MCF 10A (cell line): ENCODE measurements at regions not wholly inside any gene's neighbourhood (a gene's known extent, or its start where the extent isn't known, plus 50 kb on each side); places are given as distances from the start of the nearest gene placed in this dataset.

Source experiments
- BruUV-seq: library from RNA; stranded (reverse); fragments of 400-500 nt; replicated peaks from 2 replicates; lab custom pipeline; 2021; lab: Mats Ljungman, UMichigan
- CTCF ChIA-PET: fragments of 300-600 bp; sonication (Branson Sonifier 250); formaldehyde crosslinking; extraction: SDS; loops from one replicate; lab custom pipeline; 2021; ENCODE audit warnings: antibody characterized with exemption, inconsistent platforms; lab: Yijun Ruan, JAX
- POLR2A ChIA-PET: fragments of 300-600, 350-650 bp; sonication (Branson Sonifier 250); formaldehyde crosslinking; extraction: SDS; loops from one replicate; lab custom pipeline; 2020; ENCODE audit warnings: antibody characterized with exemption, inconsistent platforms; lab: Yijun Ruan, JAX
- DNase-seq: peaks from one replicate; pipeline ENCODE4 v3.0.0-alpha.2; 2018; ENCODE audit not compliant: unreplicated experiment
- H3K27ac Mint-ChIP-seq: one replicate; pipeline ENCODE4 v1.8.0; 2022; ENCODE audit warnings: mild to moderate bottlenecking, low read depth, mixed read lengths; ENCODE audit not compliant: unreplicated experiment
- H3K27me3 Mint-ChIP-seq: one replicate; pipeline ENCODE4 v1.8.0; 2022; ENCODE audit warnings: mixed read lengths; ENCODE audit not compliant: insufficient read depth, unreplicated experiment
- H3K36me3 Mint-ChIP-seq: one replicate; pipeline ENCODE4 v1.8.0; 2022; ENCODE audit warnings: mild to moderate bottlenecking, moderate library complexity, mixed read lengths; ENCODE audit not compliant: insufficient read depth, unreplicated experiment
- H3K4me1 Mint-ChIP-seq: one replicate; pipeline ENCODE4 v1.8.0; 2022; ENCODE audit warnings: mixed read lengths; ENCODE audit not compliant: insufficient read depth, unreplicated experiment
- H3K4me3 Mint-ChIP-seq: one replicate; pipeline ENCODE4 v1.8.0; 2022; ENCODE audit warnings: mild to moderate bottlenecking, moderate library complexity, mixed read lengths; ENCODE audit not compliant: unreplicated experiment
- H3K9me3 Mint-ChIP-seq: one replicate; pipeline ENCODE4 v1.8.0; 2022; ENCODE audit warnings: mixed read lengths; ENCODE audit not compliant: unreplicated experiment
- CTCF ChIP-seq: fragments of 200-600 bp; IDR thresholded peaks from one replicate; pipeline ENCODE4 v1.8.0; 2022; ENCODE audit warnings: antibody characterized with exemption, mild to moderate bottlenecking; ENCODE audit not compliant: unreplicated experiment
- intact Hi-C: fragments of 100-400 bp; cut with micrococcal nuclease; formaldehyde crosslinking; loops from 2 replicates; pipeline ENCODE4 v1.14.1; 2022

GRCh38 chr5:87095787-87096186 is 171.9 kb upstream of the RASA1 start:
- no TSS peak for BruUV-seq
- CTCF ChIA-PET, result no interaction called here

GRCh38 chr5:87097664-87098063 is 170.0 kb upstream of the RASA1 start:
- Mint-ChIP-seq H3K27me3 (no peaks in the 10 kb centered on the region), H3K4me1 (peaks cover 6% of the 10 kb centered on the region), H3K36me3 (no peaks in the 10 kb centered on the region), H3K9me3 (no peaks in the 10 kb centered on the region), H3K27ac (no peak overlapping the region), H3K4me3 (no peak overlapping the region)
- no peak for TF ChIP-seq CTCF
- no TSS peak for BruUV-seq
- intact Hi-C loops, result no loop called here
- CTCF ChIA-PET, result no interaction called here
- no peak for DNase-seq
- POLR2A ChIA-PET, result no interaction called here

More at GRCh38 chr5:87095787-87096186, 171.9 kb upstream of the RASA1 start:
- intact Hi-C loops, result no loop called here
- H3K27me3 Mint-ChIP-seq, result no peaks in the 10 kb centered on the region
- no peak overlapping the region for H3K27ac Mint-ChIP-seq
- no peak overlapping the region for H3K4me3 Mint-ChIP-seq
- TF ChIP-seq CTCF, result no peak
- no peaks in the 10 kb centered on the region for H3K9me3 Mint-ChIP-seq
- peaks cover 6% of the 10 kb centered on the region for H3K4me1 Mint-ChIP-seq
- no peak for DNase-seq
- H3K36me3 Mint-ChIP-seq, result no peaks in the 10 kb centered on the region
- POLR2A ChIA-PET, result no interaction called here

- POLR2A ChIA-PET, result interaction anchor here (1.1 to 1.3 kb wide), 2 partner anchors 15 to 18 kb away, joined by 3 read pairs; no protein-coding TSS in a partner anchor
- H3K27ac Mint-ChIP-seq, result no peak overlapping the region
- TF ChIP-seq CTCF, result no peak
- H3K36me3 Mint-ChIP-seq, result no peaks in the 10 kb centered on the region
- CTCF ChIA-PET, result interaction anchor here (0.8 to 1.6 kb wide), 3 partner anchors 18 to 36 kb away, joined by 3 to 4 read pairs (median 4); no protein-coding TSS in a partner anchor
- H3K4me3 Mint-ChIP-seq, result no peak overlapping the region
- no TSS peak for BruUV-seq
- H3K4me1 Mint-ChIP-seq, result peaks cover 6% of the 10 kb centered on the region
- no peak for DNase-seq
- no peaks in the 10 kb centered on the region for H3K27me3 Mint-ChIP-seq
- intact Hi-C loops, result no loop called here
- no peaks in the 10 kb centered on the region for H3K9me3 Mint-ChIP-seq
Observed at GRCh38 chr5:87099291-87099839, 168.3 kb upstream of the RASA1 start.

GRCh38 chr5:87099968-87100367 is 167.7 kb upstream of the RASA1 start:
- no peak for TF ChIP-seq CTCF
- DNase-seq, result no peak
- ChIA-PET CTCF (interaction anchor here (1.0 to 1.6 kb wide), 2 partner anchors 17 to 35 kb away, joined by 3 to 4 read pairs; no protein-coding TSS in a partner anchor), POLR2A (interaction anchor here (1.1 to 1.3 kb wide), 2 partner anchors 15 to 17 kb away, joined by 3 read pairs; no protein-coding TSS in a partner anchor)
- peaks cover 6% of the 10 kb centered on the region for H3K4me1 Mint-ChIP-seq
- intact Hi-C loops, result no loop called here
- no peaks in the 10 kb centered on the region for H3K36me3 Mint-ChIP-seq
- no peak overlapping the region for H3K4me3 Mint-ChIP-seq
- H3K27me3 Mint-ChIP-seq, result no peaks in the 10 kb centered on the region
- no TSS peak for BruUV-seq
- no peak overlapping the region for H3K27ac Mint-ChIP-seq
- no peaks in the 10 kb centered on the region for H3K9me3 Mint-ChIP-seq
